HG03575 (cell line): ENCODE measurements at regions not wholly inside any gene's neighbourhood (a gene's known extent, or its start where the extent isn't known, plus 50 kb on each side); places are given as distances from the start of the nearest gene placed in this dataset.

Source experiments
- ATAC-seq: cut with Tn5 transposase; IDR thresholded peaks from one replicate; pipeline ENCODE4 v1.9.1; 2021; ENCODE audit not compliant: unreplicated experiment, insufficient number of reproducible peaks, low FRiP score; ENCODE audit errors: extremely low read depth

- no peak for ATAC-seq
Observed at GRCh38 chr5:54643685-54644106, 126.1 kb downstream of the SNX18 start.

- ATAC-seq, result no peak
Observed at GRCh38 chr5:54639621-54640020, 122.1 kb downstream of the SNX18 start.

- ATAC-seq, result no peak
Observed at GRCh38 chr5:54638106-54638505, 120.5 kb downstream of the SNX18 start.

- ATAC-seq, result no peak
Observed at GRCh38 chr5:54637654-54638053, 120.1 kb downstream of the SNX18 start.

- ATAC-seq, result no peak
Observed at GRCh38 chr5:54634089-54634488, 116.5 kb downstream of the SNX18 start.

GRCh38 chr5:54632131-54632701 is 114.7 kb downstream of the SNX18 start:
- no peak for ATAC-seq

GRCh38 chr5:54630738-54631359 is 113.3 kb downstream of the SNX18 start:
- ATAC-seq, result no peak

GRCh38 chr5:54629115-54629514 is 111.6 kb downstream of the SNX18 start:
- no peak for ATAC-seq

- ATAC-seq, result no peak
Observed at GRCh38 chr5:54628050-54628449, 110.5 kb downstream of the SNX18 start.

GRCh38 chr5:54626407-54626806 is 108.8 kb downstream of the SNX18 start:
- ATAC-seq, result no peak

- no peak for ATAC-seq
Observed at GRCh38 chr5:54624805-54625568, 107.4 kb downstream of the SNX18 start.

- ATAC-seq, result no peak
Observed at GRCh38 chr5:54621709-54622108, 104.2 kb downstream of the SNX18 start.

GRCh38 chr5:54621048-54621447 is 103.5 kb downstream of the SNX18 start:
- ATAC-seq, result no peak

- ATAC-seq, result no peak
Observed at GRCh38 chr5:54620141-54620933, 102.8 kb downstream of the SNX18 start.

GRCh38 chr5:54619731-54620130 is 102.2 kb downstream of the SNX18 start:
- ATAC-seq, result no peak

GRCh38 chr5:54616518-54617220 is 99.1 kb downstream of the SNX18 start:
- no peak for ATAC-seq

- ATAC-seq, result no peak
Observed at GRCh38 chr5:54616031-54616430, 98.5 kb downstream of the SNX18 start.

- no peak for ATAC-seq
Observed at GRCh38 chr5:54615381-54615780, 97.8 kb downstream of the SNX18 start.

GRCh38 chr5:54612711-54613110 is 95.2 kb downstream of the SNX18 start:
- no peak for ATAC-seq
